Tibial artery (tissue), 4 donors: ENCODE measurements at regions not wholly inside any gene's neighbourhood (a gene's known extent, or its start where the extent isn't known, plus 50 kb on each side); places are given as distances from the start of the nearest gene placed in this dataset.

Source experiments
- DNase-seq, 2 donors: peaks; one replicate each; pipeline ENCODE4 v3.0.0-alpha.2; 2019
- H3K27ac ChIP-seq, 2 donors: fragments of 200-600 bp; sonication (generic) in 1 of 2; 1 replicate in 1 of 2; 2 replicates in 1 of 2; pipeline ENCODE4 v1.5.1; 2018 to 2019; ENCODE audit warnings: mild to moderate bottlenecking in 1 of 2
- H3K27me3 ChIP-seq, 2 donors: fragments of 200-600 bp; sonication (generic) in 1 of 2; one replicate each; pipeline versions ENCODE4 v1.5.1 to v1.6.0; 2016 to 2019
- H3K36me3 ChIP-seq, 3 donors: fragments of 200-600 bp; sonication (generic) in 2 of 3; one replicate each; pipeline ENCODE4 v1.5.1; 2016 to 2019; ENCODE audit warnings: mild to moderate bottlenecking in 2 of 3
- H3K4me1 ChIP-seq, 4 donors: fragments of 200-600 bp; sonication (generic) in 2 of 4; 1 replicate in 3 of 4; 2 replicates in 1 of 4; pipeline ENCODE4 v1.5.1; 2016 to 2019
- H3K4me3 ChIP-seq, 2 donors: fragments of 200-600 bp; sonication (generic) in 1 of 2; 1 replicate in 1 of 2; 2 replicates in 1 of 2; pipeline ENCODE4 v1.5.1; 2018 to 2019; ENCODE audit warnings: mild to moderate bottlenecking in 2 of 2
- H3K9me3 ChIP-seq, 3 donors: fragments of 200-600 bp; sonication (generic) in 1 of 3; one replicate each; pipeline ENCODE4 v1.5.1; 2016 to 2019
- CTCF ChIP-seq, 2 experiments: fragments of 200-600 bp in 1 of 2; fragments of 450-650 bp in 1 of 2; IDR thresholded peaks; one replicate each; pipeline ENCODE4 v1.5.1; 2017 to 2019; ENCODE audit warnings: antibody characterized with exemption in 2 of 2, mild to moderate bottlenecking in 1 of 2, moderate library complexity in 1 of 2
- intact Hi-C: fragments of 100-400 bp; cut with DNase I; formaldehyde crosslinking; loops from one replicate; pipeline ENCODE4 v1.15.0; 2023; ENCODE audit warnings: low total_unique reads

GRCh38 chr7:22618528-22618927 lies 108.5 kb upstream of the IL6 start:
- DNase-seq, result no peak
- H3K4me1 ChIP-seq, result no peaks in the 10 kb centered on the region
- H3K4me3 ChIP-seq, result no peak overlapping the region
- no peaks in the 10 kb centered on the region for H3K27me3 ChIP-seq
- H3K9me3 ChIP-seq, result peaks cover 0 to 7% (median 0%) of the 10 kb centered on the region in 3 donors
- no peak overlapping the region for H3K27ac ChIP-seq
- intact Hi-C loops, result no loop called here
- TF ChIP-seq CTCF (IDR thresholded peaks at IDR 0.05), result no peak
- H3K36me3 ChIP-seq, result no peaks in the 10 kb centered on the region

GRCh38 chr7:22617166-22617565 lies 109.8 kb upstream of the IL6 start:
- H3K36me3 ChIP-seq, result no peaks in the 10 kb centered on the region
- peaks cover 0 to 7% (median 0%) of the 10 kb centered on the region in 3 donors for H3K9me3 ChIP-seq
- H3K4me3 ChIP-seq, result no peak overlapping the region
- no peaks in the 10 kb centered on the region for H3K27me3 ChIP-seq
- no peak overlapping the region for H3K27ac ChIP-seq
- TF ChIP-seq CTCF (IDR thresholded peaks at IDR 0.05), result no peak
- intact Hi-C loops, result no loop called here
- DNase-seq, result no peak
- no peaks in the 10 kb centered on the region for H3K4me1 ChIP-seq

GRCh38 chr7:22613496-22613895 lies 113.5 kb upstream of the IL6 start:
- Histone ChIP-seq H3K4me1 (no peaks in the 10 kb centered on the region), H3K27ac (no peak overlapping the region), H3K4me3 (no peak overlapping the region), H3K9me3 (peaks cover 0 to 7% (median 0%) of the 10 kb centered on the region in 3 donors), H3K36me3 (no peaks in the 10 kb centered on the region), H3K27me3 (no peaks in the 10 kb centered on the region)
- no peak for TF ChIP-seq CTCF (IDR thresholded peaks at IDR 0.05)
- intact Hi-C loops, result no loop called here
- no peak for DNase-seq

- H3K27ac ChIP-seq, result no peak overlapping the region
- H3K4me1 ChIP-seq, result no peaks in the 10 kb centered on the region
- DNase-seq, result no peak
- no peaks in the 10 kb centered on the region for H3K36me3 ChIP-seq
- H3K4me3 ChIP-seq, result no peak overlapping the region
- intact Hi-C loops, result no loop called here
- no peaks in the 10 kb centered on the region for H3K27me3 ChIP-seq
- no peak for TF ChIP-seq CTCF (IDR thresholded peaks at IDR 0.05)
- H3K9me3 ChIP-seq, result peaks cover 0 to 6% (median 0%) of the 10 kb centered on the region in 3 donors
Measured at GRCh38 chr7:22612776-22613175, 112.8 kb upstream of the STEAP1B start.

- no peak for DNase-seq
- H3K9me3 ChIP-seq, result no peaks in the 10 kb centered on the region
- no peaks in the 10 kb centered on the region for H3K27me3 ChIP-seq
- no peaks in the 10 kb centered on the region for H3K36me3 ChIP-seq
- intact Hi-C loops, result no loop called here
- no peaks in the 10 kb centered on the region for H3K4me1 ChIP-seq
- H3K27ac ChIP-seq, result no peak overlapping the region
- H3K4me3 ChIP-seq, result no peak overlapping the region
- TF ChIP-seq CTCF (IDR thresholded peaks at IDR 0.05), result no peak
Measured at GRCh38 chr7:22611758-22612079, 111.7 kb upstream of the STEAP1B start.
